ENCODE measurements at regions not wholly inside any gene's neighbourhood (a gene's known extent, or its start where the extent isn't known, plus 50 kb on each side); places are given as distances from the start of the nearest gene placed in this dataset.
"Not testable (repeated sequence)": the region's sequence is repeated elsewhere in the genome, so short reads cannot be mapped to it uniquely, and the experiment has no call there.

- no peaks in the 10 kb centered on the region for H3K36me3 ChIP-seq (ENCODE audit: insufficient read depth, low read length)
- no peaks in the 10 kb centered on the region for H3K9me3 ChIP-seq (ENCODE audit: low read length)
- H2AFZ ChIP-seq (ENCODE audit: low read depth, low read length) = no peak overlapping the region
- H3K27me3 ChIP-seq (ENCODE audit: insufficient read depth, low read length) = no peaks in the 10 kb centered on the region
- no peaks in the 10 kb centered on the region for H3K4me1 ChIP-seq (ENCODE audit: insufficient read depth, low read length)
- H3K4me3 ChIP-seq (ENCODE audit: low read length) = no peak overlapping the region
Observed at GRCh38 chr13:60214213-60215055, 50.7 kb upstream of the DIAPH3 start.

DNA sequence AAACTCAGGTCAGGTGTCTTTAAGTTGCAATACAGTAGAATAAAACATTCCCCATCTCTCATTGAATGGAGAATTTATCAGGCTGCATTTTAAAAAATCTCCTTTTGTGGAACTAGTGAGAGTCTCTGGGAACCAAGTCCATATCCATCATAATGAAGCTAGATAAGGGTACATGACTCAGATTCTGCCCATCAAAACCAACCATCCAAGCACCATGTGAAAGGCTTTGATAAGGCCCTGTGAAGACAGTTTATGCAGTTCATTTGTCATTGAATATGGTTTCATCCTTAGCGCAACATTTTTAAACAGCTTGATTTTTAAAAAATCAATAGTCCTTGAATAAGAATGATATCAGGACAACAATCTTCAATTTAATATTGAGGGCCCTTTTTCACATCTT, 56.3 kb upstream of the DIAPH3 start:
- H3K9me3 ChIP-seq (ENCODE audit: low read length) = no peaks in the 10 kb centered on the region
- no peaks in the 10 kb centered on the region for H3K36me3 ChIP-seq (ENCODE audit: insufficient read depth, low read length)
- H2AFZ ChIP-seq (ENCODE audit: low read depth, low read length) = no peak overlapping the region
- H3K4me1 ChIP-seq (ENCODE audit: insufficient read depth, low read length) = no peaks in the 10 kb centered on the region
- H3K4me3 ChIP-seq (ENCODE audit: low read length) = no peak overlapping the region
- H3K27me3 ChIP-seq (ENCODE audit: insufficient read depth, low read length) = no peaks in the 10 kb centered on the region

- no peaks in the 10 kb centered on the region for H3K9me3 ChIP-seq (ENCODE audit: low read length)
- H3K4me3 ChIP-seq (ENCODE audit: low read length) = no peak overlapping the region
- no peak overlapping the region for H2AFZ ChIP-seq (ENCODE audit: low read depth, low read length)
- no peaks in the 10 kb centered on the region for H3K27me3 ChIP-seq (ENCODE audit: insufficient read depth, low read length)
- no peaks in the 10 kb centered on the region for H3K36me3 ChIP-seq (ENCODE audit: insufficient read depth, low read length)
- H3K4me1 ChIP-seq (ENCODE audit: insufficient read depth, low read length) = no peaks in the 10 kb centered on the region
Observed at GRCh38 chr13:60221581-60221980, 57.9 kb upstream of the DIAPH3 start.

- H3K27me3 ChIP-seq (ENCODE audit: insufficient read depth, low read length) = no peaks in the 10 kb centered on the region
- H3K4me1 ChIP-seq (ENCODE audit: insufficient read depth, low read length) = no peaks in the 10 kb centered on the region
- no peaks in the 10 kb centered on the region for H3K36me3 ChIP-seq (ENCODE audit: insufficient read depth, low read length)
- no peaks in the 10 kb centered on the region for H3K9me3 ChIP-seq (ENCODE audit: low read length)
- H3K4me3 ChIP-seq (ENCODE audit: low read length) = no peak overlapping the region
- no peak overlapping the region for H2AFZ ChIP-seq (ENCODE audit: low read depth, low read length)
Observed at GRCh38 chr13:60226507-60226906, 62.8 kb upstream of the DIAPH3 start.

GRCh38 chr13:60227158-60227557, 63.4 kb upstream of the DIAPH3 start:
- H2AFZ ChIP-seq (ENCODE audit: low read depth, low read length) = no peak overlapping the region
- H3K27me3 ChIP-seq (ENCODE audit: insufficient read depth, low read length) = no peaks in the 10 kb centered on the region
- no peak overlapping the region for H3K4me3 ChIP-seq (ENCODE audit: low read length)
- H3K9me3 ChIP-seq (ENCODE audit: low read length) = no peaks in the 10 kb centered on the region
- no peaks in the 10 kb centered on the region for H3K4me1 ChIP-seq (ENCODE audit: insufficient read depth, low read length)
- no peaks in the 10 kb centered on the region for H3K36me3 ChIP-seq (ENCODE audit: insufficient read depth, low read length)

- Histone ChIP-seq H3K4me3 (ENCODE audit: low read length) (no peak overlapping the region), H3K36me3 (ENCODE audit: insufficient read depth, low read length) (no peaks in the 10 kb centered on the region), H3K27me3 (ENCODE audit: insufficient read depth, low read length) (no peaks in the 10 kb centered on the region), H3K9me3 (ENCODE audit: low read length) (no peaks in the 10 kb centered on the region), H2AFZ (ENCODE audit: low read depth, low read length) (no peak overlapping the region), H3K4me1 (ENCODE audit: insufficient read depth, low read length) (no peaks in the 10 kb centered on the region)
Observed at GRCh38 chr13:60229708-60230272, 66.1 kb upstream of the DIAPH3 start.

- H3K4me3 ChIP-seq (ENCODE audit: low read length) = no peak overlapping the region
- no peaks in the 10 kb centered on the region for H3K9me3 ChIP-seq (ENCODE audit: low read length)
- no peak overlapping the region for H2AFZ ChIP-seq (ENCODE audit: low read depth, low read length)
- no peaks in the 10 kb centered on the region for H3K4me1 ChIP-seq (ENCODE audit: insufficient read depth, low read length)
- no peaks in the 10 kb centered on the region for H3K27me3 ChIP-seq (ENCODE audit: insufficient read depth, low read length)
- H3K36me3 ChIP-seq (ENCODE audit: insufficient read depth, low read length) = no peaks in the 10 kb centered on the region
Observed at GRCh38 chr13:60230593-60230992, 66.9 kb upstream of the DIAPH3 start.

DNA sequence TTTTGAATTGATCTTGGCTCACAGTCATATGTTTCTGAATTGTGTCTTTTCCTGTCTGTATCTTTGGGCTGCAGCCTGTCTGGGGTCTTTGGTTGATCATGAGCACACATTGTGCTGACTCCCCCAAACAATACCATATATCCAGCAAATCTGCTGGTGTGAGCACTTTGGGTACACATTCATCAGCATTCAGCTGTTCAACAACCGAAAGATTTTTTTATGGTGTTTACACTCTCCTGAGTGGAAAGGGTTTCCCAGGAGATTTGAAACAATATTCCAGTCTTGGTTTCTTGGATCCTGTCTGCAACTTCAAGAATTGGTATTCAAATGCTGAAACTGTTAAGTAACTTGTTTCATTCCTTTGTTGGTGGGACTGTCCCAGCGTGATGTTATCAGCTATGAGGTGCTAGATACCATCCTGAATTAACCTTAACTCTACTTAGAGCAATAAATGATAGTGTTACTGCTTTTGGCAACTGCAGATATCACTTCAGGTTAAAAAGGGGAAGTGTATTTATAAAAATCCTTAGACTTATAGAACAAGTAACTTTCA, 78.4 kb upstream of the DIAPH3 start:
- no peak overlapping the region for H2AFZ ChIP-seq (ENCODE audit: low read depth, low read length)
- no peaks in the 10 kb centered on the region for H3K9me3 ChIP-seq (ENCODE audit: low read length)
- H3K36me3 ChIP-seq (ENCODE audit: insufficient read depth, low read length) = no peaks in the 10 kb centered on the region
- no peaks in the 10 kb centered on the region for H3K4me1 ChIP-seq (ENCODE audit: insufficient read depth, low read length)
- H3K4me3 ChIP-seq (ENCODE audit: low read length) = no peak overlapping the region
- no peaks in the 10 kb centered on the region for H3K27me3 ChIP-seq (ENCODE audit: insufficient read depth, low read length)

DNA sequence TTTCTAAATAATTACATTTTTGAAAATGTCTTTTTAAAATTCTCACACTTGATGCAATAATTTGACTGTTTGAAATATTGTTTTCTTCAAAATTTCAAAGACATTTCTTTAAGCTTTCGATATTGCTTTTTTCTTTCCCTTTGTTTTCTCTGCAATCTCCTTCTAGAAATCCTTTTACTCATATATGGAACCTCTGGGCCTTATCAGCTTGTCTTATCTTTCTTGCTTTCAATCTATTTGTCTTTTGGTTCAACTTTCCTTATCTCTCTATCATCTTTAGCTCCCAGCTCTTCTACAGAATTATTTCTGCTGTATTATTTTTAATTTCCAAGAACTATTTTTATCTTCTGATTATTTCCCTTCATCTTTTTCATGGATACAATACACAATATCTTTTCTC, 80.7 kb upstream of the DIAPH3 start:
- Histone ChIP-seq H3K36me3 (ENCODE audit: insufficient read depth, low read length) (no peaks in the 10 kb centered on the region), H3K4me3 (ENCODE audit: low read length) (no peak overlapping the region), H3K4me1 (ENCODE audit: insufficient read depth, low read length) (no peaks in the 10 kb centered on the region), H3K9me3 (ENCODE audit: low read length) (no peaks in the 10 kb centered on the region), H2AFZ (ENCODE audit: low read depth, low read length) (no peak overlapping the region), H3K27me3 (ENCODE audit: insufficient read depth, low read length) (no peaks in the 10 kb centered on the region)

GRCh38 chr13:60251419-60251818, 87.7 kb upstream of the DIAPH3 start:
- not testable (repeated sequence) for H2AFZ ChIP-seq (ENCODE audit: low read depth, low read length); H3K4me1 ChIP-seq (ENCODE audit: insufficient read depth, low read length); H3K27me3 ChIP-seq (ENCODE audit: insufficient read depth, low read length); H3K9me3 ChIP-seq (ENCODE audit: low read length); H3K36me3 ChIP-seq (ENCODE audit: insufficient read depth, low read length); H3K4me3 ChIP-seq (ENCODE audit: low read length)

GRCh38 chr13:60258349-60258748, 94.6 kb upstream of the DIAPH3 start:
- H2AFZ ChIP-seq (ENCODE audit: low read depth, low read length) = no peak overlapping the region
- H3K27me3 ChIP-seq (ENCODE audit: insufficient read depth, low read length) = no peaks in the 10 kb centered on the region
- H3K9me3 ChIP-seq (ENCODE audit: low read length) = no peaks in the 10 kb centered on the region

DNA sequence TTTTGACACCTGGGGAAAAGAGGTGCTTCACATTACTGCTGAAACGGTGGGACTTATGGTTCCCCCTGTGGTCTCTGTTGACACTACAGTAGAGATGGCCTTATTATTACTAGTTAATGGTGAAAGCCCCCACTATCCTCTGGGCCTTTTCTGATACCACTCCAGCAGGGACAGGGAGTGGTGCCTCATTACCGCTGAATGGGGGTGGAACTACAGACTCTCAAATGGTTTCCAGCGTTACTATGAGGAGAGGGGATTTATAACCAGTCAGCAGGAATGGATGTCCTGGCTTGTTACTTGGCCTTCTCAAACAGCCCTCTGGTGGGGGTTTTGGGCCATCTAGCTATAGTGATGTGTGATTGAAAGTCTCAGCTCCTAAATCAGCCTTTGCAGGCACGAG, 96.7 kb upstream of the DIAPH3 start:
- Histone ChIP-seq H2AFZ (ENCODE audit: low read depth, low read length) (no peak overlapping the region), H3K4me1 (ENCODE audit: insufficient read depth, low read length) (peaks cover 4% of the 10 kb centered on the region), H3K4me3 (ENCODE audit: low read length) (no peak overlapping the region), H3K9me3 (ENCODE audit: low read length) (no peaks in the 10 kb centered on the region), H3K36me3 (ENCODE audit: insufficient read depth, low read length) (no peaks in the 10 kb centered on the region), H3K27me3 (ENCODE audit: insufficient read depth, low read length) (no peaks in the 10 kb centered on the region)

More at GRCh38 chr13:60258349-60258748, 94.6 kb upstream of the DIAPH3 start:
- Histone ChIP-seq H3K4me1 (ENCODE audit: insufficient read depth, low read length) (peaks cover 4% of the 10 kb centered on the region), H3K36me3 (ENCODE audit: insufficient read depth, low read length) (no peaks in the 10 kb centered on the region), H3K4me3 (ENCODE audit: low read length) (no peak overlapping the region)

DNA sequence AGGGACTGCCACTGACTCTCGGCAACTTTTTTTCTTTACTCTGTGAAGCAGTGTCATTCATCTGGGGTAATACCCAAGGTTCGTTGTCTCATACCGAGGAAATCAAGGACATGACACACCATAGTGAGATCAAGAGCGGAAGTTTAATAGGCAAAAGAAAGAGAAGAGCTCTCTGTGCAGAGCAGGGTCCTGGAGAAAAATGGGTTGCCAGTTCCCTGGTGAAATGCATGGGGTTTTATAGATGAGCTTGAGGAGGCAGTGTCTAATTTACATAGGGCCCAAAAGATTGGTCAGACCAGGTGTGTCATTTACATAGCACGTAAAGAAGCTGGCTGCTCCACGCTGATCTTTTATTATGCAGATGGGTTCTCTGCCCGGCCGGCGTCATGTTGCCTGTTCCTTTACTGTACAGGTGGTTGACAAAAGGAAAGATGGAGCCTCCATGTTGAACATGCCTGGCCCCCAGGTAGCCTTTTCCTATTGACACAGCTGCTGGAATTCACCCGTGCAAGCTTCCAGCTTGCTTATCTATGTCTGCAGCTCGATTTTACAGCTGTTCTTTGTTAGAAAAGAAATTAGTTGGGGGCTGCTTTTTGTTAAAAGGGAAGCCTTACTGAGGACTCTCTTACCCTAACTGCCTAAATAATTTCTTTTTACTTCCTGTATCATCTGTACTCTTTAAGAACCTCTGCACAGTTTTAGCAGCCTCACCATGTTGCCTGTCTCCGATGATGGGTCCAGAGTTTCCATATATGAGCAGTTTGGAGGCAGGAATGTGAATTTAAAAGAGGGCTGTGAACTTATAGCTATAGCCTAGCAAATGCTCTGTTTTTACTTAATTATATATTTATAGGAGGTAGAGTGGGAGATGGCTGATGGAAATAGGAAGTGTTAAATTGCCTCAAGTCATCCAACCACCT, 98.0 kb upstream of the DIAPH3 start:
- Histone ChIP-seq H3K4me3 (ENCODE audit: low read length) (no peak overlapping the region), H3K27me3 (ENCODE audit: insufficient read depth, low read length) (no peaks in the 10 kb centered on the region), H2AFZ (ENCODE audit: low read depth, low read length) (peak overlapping the region; percentile 43), H3K4me1 (ENCODE audit: insufficient read depth, low read length) (peaks cover 4% of the 10 kb centered on the region), H3K36me3 (ENCODE audit: insufficient read depth, low read length) (no peaks in the 10 kb centered on the region), H3K9me3 (ENCODE audit: low read length) (no peaks in the 10 kb centered on the region)

Measured in neuron (in vitro differentiated cells).